PC-9 (cell line): ENCODE measurements at regions not wholly inside any gene's neighbourhood (a gene's known extent, or its start where the extent isn't known, plus 50 kb on each side); places are given as distances from the start of the nearest gene placed in this dataset.

Source experiments
- BruUV-seq: library from RNA; stranded (reverse); fragments of 400-500 nt; replicated peaks from 2 replicates; lab custom pipeline; 2021; lab: Mats Ljungman, UMichigan
- CTCF ChIA-PET: fragments of 300-600 bp; sonication (Branson Sonifier 250); formaldehyde crosslinking; loops from one replicate; lab custom pipeline; 2022; ENCODE audit warnings: antibody characterized with exemption; lab: Charles Lee
- POLR2A ChIA-PET: fragments of 300-600 bp; sonication (Branson Sonifier 250); formaldehyde crosslinking; loops from one replicate; lab custom pipeline; 2022; ENCODE audit warnings: antibody characterized with exemption; ENCODE audit not compliant: unreplicated experiment; lab: Charles Lee
- DNase-seq, 2 experiments: peaks; one replicate each; pipeline versions ENCODE4 v3.0.0 to v3.0.0-alpha.2; 2015 to 2022; ENCODE audit warnings: mixed read lengths in 1 of 2
- H2AFZ ChIP-seq: fragments of 200-600 bp; sonication (generic); 2 replicates; pipeline ENCODE4 v1.8.1; 2017; ENCODE audit warnings: antibody characterized with exemption
- H3F3A ChIP-seq: fragments of 200-600 bp; sonication (generic); 2 replicates; pipeline ENCODE4 v1.8.1; 2017; ENCODE audit warnings: antibody characterized with exemption, mild to moderate bottlenecking, low read depth; ENCODE audit not compliant: insufficient read depth
- H3K27ac ChIP-seq: fragments of 200-600 bp; sonication (generic); 2 replicates; pipeline ENCODE4 v1.6.1; 2016; ENCODE audit warnings: mixed run types
- H3K27me3 ChIP-seq: fragments of 200-600 bp; sonication (generic); 2 replicates; pipeline ENCODE4 v1.6.1; 2016; ENCODE audit warnings: low read depth, mixed run types; ENCODE audit not compliant: insufficient read depth
- H3K36me3 ChIP-seq: fragments of 200-600 bp; sonication (generic); 2 replicates; pipeline ENCODE4 v1.6.1; 2016; ENCODE audit warnings: low read depth, mixed run types
- H3K4me1 ChIP-seq: fragments of 200-600 bp; sonication (generic); replicated peaks from 2 replicates; pipeline ENCODE4 v1.6.1; 2016; ENCODE audit warnings: mixed run types; ENCODE audit not compliant: insufficient read depth
- H3K4me2 ChIP-seq: fragments of 200-600 bp; sonication (generic); 2 replicates; pipeline ENCODE4 v1.6.1; 2017; ENCODE audit warnings: mixed run types
- H3K4me3 ChIP-seq: fragments of 200-600 bp; sonication (generic); 2 replicates; pipeline ENCODE4 v1.6.1; 2016; ENCODE audit warnings: mixed run types
- H3K79me2 ChIP-seq: fragments of 200-600 bp; sonication (generic); 2 replicates; pipeline ENCODE4 v1.6.1; 2017; ENCODE audit warnings: low read depth, mixed run types
- H3K9me2 ChIP-seq: fragments of 200-600 bp; sonication (generic); 2 replicates; pipeline ENCODE4 v1.8.1; 2017; ENCODE audit warnings: mild to moderate bottlenecking; ENCODE audit not compliant: insufficient read depth
- H3K9me3 ChIP-seq: fragments of 200-600 bp; sonication (generic); 2 replicates; pipeline ENCODE4 v1.8.1; 2016; ENCODE audit warnings: low read depth; ENCODE audit not compliant: insufficient read depth
- H4K20me1 ChIP-seq: fragments of 200-600 bp; sonication (generic); 2 replicates; pipeline ENCODE4 v1.8.1; 2017; ENCODE audit not compliant: insufficient read depth
- EZH2 ChIP-seq: fragments of 200-600 bp; sonication (generic); IDR thresholded peaks from 2 replicates; pipeline ENCODE4 v1.8.0; 2017; ENCODE audit warnings: antibody characterized with exemption, low read depth
- intact Hi-C: fragments of 100-400 bp; cut with micrococcal nuclease; formaldehyde crosslinking; loops from one replicate; pipeline ENCODE4 v1.10.0; 2022; ENCODE audit not compliant: unreplicated experiment
- TF ChIP-seq, protein P1 (sequence below): fragments of 200-600 bp; sonication (generic); conservative IDR thresholded peaks from 2 replicates; pipeline ENCODE4 v1.6.1; 2017; ENCODE audit warnings: mixed run types, antibody characterized with exemption, mild to moderate bottlenecking, moderate library complexity

- CTCF ChIA-PET = no interaction called here
Observed at GRCh38 chr7:33778195-33778594, 127.1 kb upstream of the BMPER start.

DNA sequence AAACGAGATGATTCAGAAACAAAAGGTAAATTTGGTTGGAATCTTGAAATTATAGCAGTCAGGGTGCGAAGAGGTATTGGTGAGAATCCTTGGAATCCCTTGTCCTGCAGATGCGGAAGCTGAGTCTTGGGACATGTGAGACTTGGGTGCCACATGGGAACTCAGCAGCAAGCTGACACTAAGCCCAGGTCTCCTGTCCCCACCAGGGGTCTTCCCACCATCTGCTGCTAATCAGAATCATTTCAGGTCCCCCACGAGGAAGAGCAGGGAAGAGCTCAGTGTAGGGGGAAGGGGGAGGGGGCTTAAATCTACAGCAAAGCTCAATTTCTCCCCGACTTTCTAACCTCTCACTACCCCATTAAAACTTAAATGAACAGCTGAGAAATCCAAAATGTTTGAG, 126.1 kb upstream of the BMPER start:
- peaks cover 5% of the 10 kb centered on the region; the same call in 1 of the 2 replicates for H3K27me3 ChIP-seq
- no peak overlapping the region for H2AFZ ChIP-seq
- intact Hi-C loops = no loop called here
- no peaks in the 10 kb centered on the region for H3K79me2 ChIP-seq
- BruUV-seq = no TSS peak
- no peak overlapping the region for H3K27ac ChIP-seq
- POLR2A ChIA-PET = no interaction called here
- H3F3A ChIP-seq = no peaks in the 10 kb centered on the region
- CTCF ChIA-PET = no interaction called here
- H3K36me3 ChIP-seq = no peaks in the 10 kb centered on the region
- no peak overlapping the region for H3K4me3 ChIP-seq
- no peak for DNase-seq
- H3K4me1 ChIP-seq = no peaks in the 10 kb centered on the region
- TF ChIP-seq, protein P1, sequence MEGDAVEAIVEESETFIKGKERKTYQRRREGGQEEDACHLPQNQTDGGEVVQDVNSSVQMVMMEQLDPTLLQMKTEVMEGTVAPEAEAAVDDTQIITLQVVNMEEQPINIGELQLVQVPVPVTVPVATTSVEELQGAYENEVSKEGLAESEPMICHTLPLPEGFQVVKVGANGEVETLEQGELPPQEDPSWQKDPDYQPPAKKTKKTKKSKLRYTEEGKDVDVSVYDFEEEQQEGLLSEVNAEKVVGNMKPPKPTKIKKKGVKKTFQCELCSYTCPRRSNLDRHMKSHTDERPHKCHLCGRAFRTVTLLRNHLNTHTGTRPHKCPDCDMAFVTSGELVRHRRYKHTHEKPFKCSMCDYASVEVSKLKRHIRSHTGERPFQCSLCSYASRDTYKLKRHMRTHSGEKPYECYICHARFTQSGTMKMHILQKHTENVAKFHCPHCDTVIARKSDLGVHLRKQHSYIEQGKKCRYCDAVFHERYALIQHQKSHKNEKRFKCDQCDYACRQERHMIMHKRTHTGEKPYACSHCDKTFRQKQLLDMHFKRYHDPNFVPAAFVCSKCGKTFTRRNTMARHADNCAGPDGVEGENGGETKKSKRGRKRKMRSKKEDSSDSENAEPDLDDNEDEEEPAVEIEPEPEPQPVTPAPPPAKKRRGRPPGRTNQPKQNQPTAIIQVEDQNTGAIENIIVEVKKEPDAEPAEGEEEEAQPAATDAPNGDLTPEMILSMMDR = no peak
- TF ChIP-seq EZH2 = no peak
- no peak overlapping the region for H3K4me2 ChIP-seq
- no peaks in the 10 kb centered on the region for H4K20me1 ChIP-seq
- H3K9me2 ChIP-seq = no peaks in the 10 kb centered on the region
- no peaks in the 10 kb centered on the region for H3K9me3 ChIP-seq

More at GRCh38 chr7:33778195-33778594, 127.1 kb upstream of the BMPER start:
- Histone ChIP-seq H3K4me2 (no peak overlapping the region), H2AFZ (no peak overlapping the region), H3K4me3 (no peak overlapping the region), H4K20me1 (no peaks in the 10 kb centered on the region), H3K9me3 (no peaks in the 10 kb centered on the region), H3K79me2 (no peaks in the 10 kb centered on the region), H3K36me3 (no peaks in the 10 kb centered on the region), H3K9me2 (no peaks in the 10 kb centered on the region), H3K27me3 (no peaks in the 10 kb centered on the region; the same call in 1 of the 2 replicates), H3K27ac (no peak overlapping the region), H3F3A (no peaks in the 10 kb centered on the region), H3K4me1 (no peaks in the 10 kb centered on the region)
- POLR2A ChIA-PET = no interaction called here
- intact Hi-C loops = no loop called here
- TF ChIP-seq EZH2 = no peak
- TF ChIP-seq, protein P1 = no peak
- no peak for DNase-seq
- BruUV-seq = no TSS peak

- POLR2A ChIA-PET = no interaction called here
- TF ChIP-seq, protein P1 = no peak
- no peak for TF ChIP-seq EZH2
- Histone ChIP-seq H4K20me1 (no peaks in the 10 kb centered on the region), H3K27me3 (peaks cover 18% of the 10 kb centered on the region), H3K9me2 (no peaks in the 10 kb centered on the region), H3K4me2 (no peak overlapping the region), H3K4me1 (no peaks in the 10 kb centered on the region), H3K36me3 (no peaks in the 10 kb centered on the region), H2AFZ (no peak overlapping the region), H3K4me3 (no peak overlapping the region), H3K27ac (no peak overlapping the region), H3F3A (no peaks in the 10 kb centered on the region), H3K79me2 (no peaks in the 10 kb centered on the region), H3K9me3 (no peaks in the 10 kb centered on the region)
- no peak for DNase-seq
- CTCF ChIA-PET = no interaction called here
- BruUV-seq = no TSS peak
- intact Hi-C loops = no loop called here
Observed at GRCh38 chr7:33781167-33781566, 124.2 kb upstream of the BMPER start.
